ENCODE measurements at regions not wholly inside any gene's neighbourhood (a gene's known extent, or its start where the extent isn't known, plus 50 kb on each side); places are given as distances from the start of the nearest gene placed in this dataset.

DNA sequence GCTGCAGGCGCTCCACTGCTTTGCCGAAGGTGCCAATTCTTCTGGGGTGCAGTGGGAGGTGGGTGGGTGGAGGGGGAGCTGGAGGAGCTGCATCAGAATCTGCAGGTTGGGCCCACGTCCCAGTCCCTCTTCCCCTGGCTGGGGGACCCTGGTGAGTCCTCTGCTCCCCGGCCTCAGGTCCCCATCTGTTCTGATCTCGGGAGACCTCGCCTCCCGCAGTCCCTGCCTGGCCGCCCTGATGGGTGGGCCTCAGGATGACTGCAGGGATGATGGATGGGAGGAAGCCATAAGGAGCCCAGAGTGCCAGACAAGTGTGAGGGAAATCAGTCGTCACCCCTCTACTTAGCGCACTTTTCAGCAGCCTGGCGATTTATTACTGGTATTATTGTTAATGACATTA lies 89.3 kb upstream of the PCBD1 start:
- H3K4me3 Mint-ChIP-seq: no peak overlapping the region
- no peak overlapping the region for H3K27ac Mint-ChIP-seq
- no peaks in the 10 kb centered on the region for H3K27me3 Mint-ChIP-seq
- intact Hi-C loops (cut with micrococcal nuclease): no loop called here
- no peaks in the 10 kb centered on the region for H3K36me3 Mint-ChIP-seq (ENCODE audit: low read depth)
- CTCF ChIA-PET: no interaction called here
- TF ChIP-seq, protein P1, sequence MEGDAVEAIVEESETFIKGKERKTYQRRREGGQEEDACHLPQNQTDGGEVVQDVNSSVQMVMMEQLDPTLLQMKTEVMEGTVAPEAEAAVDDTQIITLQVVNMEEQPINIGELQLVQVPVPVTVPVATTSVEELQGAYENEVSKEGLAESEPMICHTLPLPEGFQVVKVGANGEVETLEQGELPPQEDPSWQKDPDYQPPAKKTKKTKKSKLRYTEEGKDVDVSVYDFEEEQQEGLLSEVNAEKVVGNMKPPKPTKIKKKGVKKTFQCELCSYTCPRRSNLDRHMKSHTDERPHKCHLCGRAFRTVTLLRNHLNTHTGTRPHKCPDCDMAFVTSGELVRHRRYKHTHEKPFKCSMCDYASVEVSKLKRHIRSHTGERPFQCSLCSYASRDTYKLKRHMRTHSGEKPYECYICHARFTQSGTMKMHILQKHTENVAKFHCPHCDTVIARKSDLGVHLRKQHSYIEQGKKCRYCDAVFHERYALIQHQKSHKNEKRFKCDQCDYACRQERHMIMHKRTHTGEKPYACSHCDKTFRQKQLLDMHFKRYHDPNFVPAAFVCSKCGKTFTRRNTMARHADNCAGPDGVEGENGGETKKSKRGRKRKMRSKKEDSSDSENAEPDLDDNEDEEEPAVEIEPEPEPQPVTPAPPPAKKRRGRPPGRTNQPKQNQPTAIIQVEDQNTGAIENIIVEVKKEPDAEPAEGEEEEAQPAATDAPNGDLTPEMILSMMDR (IDR thresholded peaks at IDR 0.05): no peak
- H3K9me3 Mint-ChIP-seq: no peaks in the 10 kb centered on the region
- peaks cover 6% of the 10 kb centered on the region for H3K4me1 Mint-ChIP-seq (ENCODE audit: low read depth)
- DNase-seq (no peak), ATAC-seq (no peak)
- POLR2A ChIA-PET: no interaction called here

DNA sequence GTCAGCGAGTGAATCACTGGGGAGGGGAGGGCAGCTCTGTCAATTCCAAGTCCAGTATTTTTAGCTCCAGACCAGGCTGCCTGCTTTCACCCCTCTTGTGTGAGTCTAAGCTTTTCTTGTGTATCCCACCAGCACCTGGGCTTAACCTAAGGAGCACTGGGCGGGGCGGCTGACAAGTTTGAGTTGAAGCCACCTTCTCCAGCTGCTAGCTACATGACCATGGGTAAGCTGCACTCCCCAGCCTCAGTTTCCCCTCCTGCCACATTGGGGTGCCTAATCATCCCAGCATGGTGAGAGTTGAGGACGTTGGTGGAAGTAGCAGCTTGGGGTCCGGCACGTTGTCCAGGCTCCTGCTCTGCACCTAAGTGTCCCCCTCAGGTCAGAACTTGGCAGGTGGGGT lies 89.8 kb upstream of the PCBD1 start:
- ChIA-PET POLR2A (no interaction called here), CTCF (no interaction called here)
- Mint-ChIP-seq H3K4me3 (no peak overlapping the region), H3K27me3 (no peaks in the 10 kb centered on the region), H3K36me3 (ENCODE audit: low read depth) (no peaks in the 10 kb centered on the region), H3K4me1 (ENCODE audit: low read depth) (peaks cover 9% of the 10 kb centered on the region), H3K27ac (no peak overlapping the region), H3K9me3 (no peaks in the 10 kb centered on the region)
- DNase-seq (no peak), ATAC-seq (no peak)
- TF ChIP-seq, protein P1 (IDR thresholded peaks at IDR 0.05): no peak
- intact Hi-C loops (cut with micrococcal nuclease): no loop called here

DNA sequence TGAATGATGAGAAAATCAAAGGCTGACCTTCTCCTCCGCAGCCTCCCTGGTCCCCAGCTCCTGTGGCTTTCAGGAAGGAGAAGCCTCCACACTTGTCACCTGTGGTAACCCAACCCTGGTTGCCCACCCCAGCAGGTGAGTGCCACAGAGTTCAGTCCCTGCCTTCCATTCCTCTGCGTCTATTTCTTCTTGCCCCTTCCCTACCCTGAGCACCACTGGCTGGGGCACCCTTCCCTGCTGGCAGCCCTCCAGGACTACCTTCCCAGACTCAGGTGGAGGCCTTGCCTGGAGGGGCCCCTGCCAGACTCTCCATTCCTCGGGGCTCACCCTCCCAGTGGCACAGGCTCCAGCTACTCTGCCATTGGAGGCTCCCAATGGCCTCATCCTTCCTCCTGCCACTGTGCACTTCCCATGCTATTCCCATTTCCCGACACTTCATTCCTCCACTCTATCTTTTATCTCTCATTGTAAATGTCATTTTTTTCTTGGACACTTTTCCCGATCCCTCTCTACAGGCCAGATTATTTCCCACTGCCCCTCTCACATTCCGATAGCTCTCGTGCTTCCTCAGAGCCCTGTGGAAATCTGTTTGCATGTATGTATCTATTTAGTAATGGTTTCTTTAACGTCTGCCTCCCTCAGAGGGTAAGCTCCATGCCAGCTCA lies 90.6 kb upstream of the PCBD1 start:
- Mint-ChIP-seq H3K4me1 (ENCODE audit: low read depth) (peaks cover 9% of the 10 kb centered on the region), H3K27ac (no peak overlapping the region), H3K4me3 (no peak overlapping the region), H3K36me3 (ENCODE audit: low read depth) (no peaks in the 10 kb centered on the region), H3K27me3 (no peaks in the 10 kb centered on the region), H3K9me3 (no peaks in the 10 kb centered on the region)
- ATAC-seq (no peak), DNase-seq (no peak)
- intact Hi-C loops (cut with micrococcal nuclease): no loop called here
- ChIA-PET CTCF (no interaction called here), POLR2A (no interaction called here)
- TF ChIP-seq, protein P1 (IDR thresholded peaks at IDR 0.05): no peak

DNA sequence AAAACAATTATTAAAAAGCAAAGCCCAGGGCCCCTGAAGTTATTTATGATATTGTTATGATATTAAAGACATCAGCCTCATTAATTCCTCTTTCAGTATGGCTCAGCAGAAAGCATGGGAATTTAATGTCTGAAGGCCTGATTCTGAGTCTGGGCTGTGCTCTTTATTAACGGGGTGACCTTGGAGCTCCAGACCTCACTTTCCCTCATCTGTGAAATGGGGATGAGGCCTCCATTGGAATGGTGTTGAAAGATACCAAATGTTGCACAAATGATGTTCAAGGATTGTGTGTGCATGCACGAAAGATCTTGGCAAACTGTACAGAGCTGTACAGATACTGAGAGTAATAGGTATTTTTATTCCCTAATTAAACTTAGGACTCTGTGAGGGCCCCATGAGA lies 92.3 kb upstream of the PCBD1 start:
- H3K27ac Mint-ChIP-seq: no peak overlapping the region
- intact Hi-C loops (cut with micrococcal nuclease): no loop called here
- ATAC-seq: no peak

DNA sequence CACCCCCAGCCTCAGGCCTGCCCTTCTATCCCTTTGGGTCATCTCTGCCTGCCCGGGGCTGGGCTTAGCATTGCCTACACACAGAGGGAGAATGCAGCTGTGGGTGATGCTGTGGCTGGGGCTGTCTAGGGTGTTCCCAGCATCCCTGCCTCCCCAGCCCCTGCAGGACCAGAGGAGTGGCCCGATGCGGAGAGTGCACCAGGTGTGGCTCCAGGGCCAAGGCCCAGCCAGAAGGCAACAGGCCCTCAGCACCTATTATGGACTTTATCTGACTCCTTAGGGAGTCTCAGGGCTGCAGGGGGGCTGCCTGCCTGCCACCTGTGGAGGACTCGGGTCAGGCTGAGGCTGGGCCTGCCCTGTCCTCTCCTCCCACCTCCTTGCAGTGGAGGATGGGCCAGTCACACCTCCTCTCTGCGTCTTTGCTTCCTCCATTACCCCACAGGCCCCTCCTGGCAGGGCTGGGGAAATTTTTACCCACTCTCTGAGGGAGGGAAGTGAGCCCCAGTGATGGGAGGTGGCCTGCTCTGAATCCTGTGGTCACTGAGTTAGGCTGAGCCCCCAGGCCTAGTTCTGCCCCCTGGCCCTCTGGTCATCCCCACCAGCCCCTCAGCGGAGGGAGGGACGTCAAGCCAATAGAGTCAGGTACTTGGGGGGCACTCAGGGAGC lies 92.9 kb upstream of the PCBD1 start:
- H3K4me1 Mint-ChIP-seq (ENCODE audit: low read depth): peaks cover 21% of the 10 kb centered on the region
- H3K9me3 Mint-ChIP-seq: no peaks in the 10 kb centered on the region
- ChIA-PET CTCF (no interaction called here), POLR2A (no interaction called here)
- no peaks in the 10 kb centered on the region for H3K27me3 Mint-ChIP-seq
- ATAC-seq (no peak), DNase-seq (no peak)
- H3K36me3 Mint-ChIP-seq (ENCODE audit: low read depth): no peaks in the 10 kb centered on the region
- intact Hi-C loops (cut with micrococcal nuclease): no loop called here
- TF ChIP-seq, protein P1 (IDR thresholded peaks at IDR 0.05): no peak
- H3K4me3 Mint-ChIP-seq: no peak overlapping the region
- H3K27ac Mint-ChIP-seq: no peak overlapping the region

More for the DNA sequence above, 92.3 kb upstream of the PCBD1 start:
- no peaks in the 10 kb centered on the region for H3K27me3 Mint-ChIP-seq
- DNase-seq: no peak
- H3K4me1 Mint-ChIP-seq (ENCODE audit: low read depth): peaks cover 17% of the 10 kb centered on the region
- POLR2A ChIA-PET: no interaction called here
- CTCF ChIA-PET: no interaction called here
- no peaks in the 10 kb centered on the region for H3K36me3 Mint-ChIP-seq (ENCODE audit: low read depth)
- TF ChIP-seq, protein P1 (IDR thresholded peaks at IDR 0.05): no peak
- no peaks in the 10 kb centered on the region for H3K9me3 Mint-ChIP-seq
- no peak overlapping the region for H3K4me3 Mint-ChIP-seq
